DND-41 (cell line): ENCODE measurements at regions not wholly inside any gene's neighbourhood (a gene's known extent, or its start where the extent isn't known, plus 50 kb on each side); places are given as distances from the start of the nearest gene placed in this dataset.
"Not testable (repeated sequence)": the region's sequence is repeated elsewhere in the genome, so short reads cannot be mapped to it uniquely, and the experiment has no call there.

Experiments
- CTCF ChIP-seq: IDR thresholded peaks from 2 replicates; pipeline ENCODE4 v1.5.1; 2012; ENCODE audit warnings: borderline replicate concordance, low read length, moderate library complexity, mild to moderate bottlenecking; ENCODE audit not compliant: poor library complexity, severe bottlenecking; ENCODE audit errors: extremely low read depth
- EZH2 ChIP-seq: IDR thresholded peaks from 3 replicates; pipeline ENCODE4 v1.6.1; 2012; ENCODE audit warnings: borderline replicate concordance, low read depth, mild to moderate bottlenecking, moderate library complexity, low read length, inconsistent platforms; ENCODE audit not compliant: severe bottlenecking

- not testable (repeated sequence) for TF ChIP-seq CTCF, EZH2
These were observed 123.4 kb upstream of the DAPK1 start for GRCh38 chr9:87374023-87374919.
